Suprapubic skin (tissue), 4 donors: ENCODE measurements at regions not wholly inside any gene's neighbourhood (a gene's known extent, or its start where the extent isn't known, plus 50 kb on each side); places are given as distances from the start of the nearest gene placed in this dataset.

Source experiments
- EP300 ChIP-seq: sonication (generic); formaldehyde crosslinking; IDR thresholded peaks from one replicate; pipeline ENCODE4 v1.6.1; 2017; ENCODE audit warnings: antibody characterized with exemption
- POLR2A ChIP-seq, 2 donors: fragments of 450-650 bp; IDR thresholded peaks; one replicate each; pipeline ENCODE4 v1.6.1; 2017; ENCODE audit warnings: antibody characterized with exemption in 2 of 2, mild to moderate bottlenecking in 2 of 2, moderate library complexity in 2 of 2
- POLR2AphosphoS5 ChIP-seq, 3 donors: sonication (generic); formaldehyde crosslinking; IDR thresholded peaks; one replicate each; pipeline ENCODE4 v1.6.1; 2017; ENCODE audit warnings: antibody characterized with exemption in 3 of 3
- TF ChIP-seq, protein P1 (sequence below), 2 donors: fragments of 200-600 bp in 1 of 2; fragments of 450-650 bp in 1 of 2; sonication (generic) in 1 of 2; IDR thresholded peaks; one replicate each; pipeline ENCODE4 v1.5.1; 2016 to 2019; ENCODE audit warnings: antibody characterized with exemption in 2 of 2, mild to moderate bottlenecking in 1 of 2, moderate library complexity in 1 of 2

DNA sequence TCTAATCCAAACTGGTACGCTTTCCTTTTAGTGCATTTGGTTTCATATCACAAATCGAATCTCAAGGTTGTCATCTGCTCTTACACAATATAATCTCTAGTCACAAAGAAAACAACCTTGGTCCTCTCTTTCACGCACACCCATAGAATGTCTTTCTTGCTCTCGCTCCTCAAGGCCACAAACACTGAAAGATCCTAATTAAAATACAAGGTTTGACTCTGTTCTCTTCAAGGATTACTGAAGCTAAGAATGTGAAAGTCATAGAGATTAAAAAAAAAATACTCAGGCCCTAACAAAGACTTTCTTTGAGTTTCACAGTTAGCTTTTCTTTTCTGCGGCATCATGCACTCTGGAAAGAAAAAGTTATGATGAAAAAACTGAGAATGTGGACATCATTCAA, 891.5 kb downstream of the EFNB2 start:
- TF ChIP-seq, protein P1, sequence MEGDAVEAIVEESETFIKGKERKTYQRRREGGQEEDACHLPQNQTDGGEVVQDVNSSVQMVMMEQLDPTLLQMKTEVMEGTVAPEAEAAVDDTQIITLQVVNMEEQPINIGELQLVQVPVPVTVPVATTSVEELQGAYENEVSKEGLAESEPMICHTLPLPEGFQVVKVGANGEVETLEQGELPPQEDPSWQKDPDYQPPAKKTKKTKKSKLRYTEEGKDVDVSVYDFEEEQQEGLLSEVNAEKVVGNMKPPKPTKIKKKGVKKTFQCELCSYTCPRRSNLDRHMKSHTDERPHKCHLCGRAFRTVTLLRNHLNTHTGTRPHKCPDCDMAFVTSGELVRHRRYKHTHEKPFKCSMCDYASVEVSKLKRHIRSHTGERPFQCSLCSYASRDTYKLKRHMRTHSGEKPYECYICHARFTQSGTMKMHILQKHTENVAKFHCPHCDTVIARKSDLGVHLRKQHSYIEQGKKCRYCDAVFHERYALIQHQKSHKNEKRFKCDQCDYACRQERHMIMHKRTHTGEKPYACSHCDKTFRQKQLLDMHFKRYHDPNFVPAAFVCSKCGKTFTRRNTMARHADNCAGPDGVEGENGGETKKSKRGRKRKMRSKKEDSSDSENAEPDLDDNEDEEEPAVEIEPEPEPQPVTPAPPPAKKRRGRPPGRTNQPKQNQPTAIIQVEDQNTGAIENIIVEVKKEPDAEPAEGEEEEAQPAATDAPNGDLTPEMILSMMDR (IDR thresholded peaks at IDR 0.05) = no peak
- TF ChIP-seq POLR2A (IDR thresholded peaks at IDR 0.05) (no peak), POLR2AphosphoS5 (IDR thresholded peaks at IDR 0.05) (no peak), EP300 (no peak)
